OCI-LY3 (cell line): ENCODE measurements at regions not wholly inside any gene's neighbourhood (a gene's known extent, or its start where the extent isn't known, plus 50 kb on each side); places are given as distances from the start of the nearest gene placed in this dataset.

Experiments
- EZH2phosphoT487 ChIP-seq: fragments of 200-600 bp; shearing (Covaris generic); IDR thresholded peaks from 2 replicates; pipeline ENCODE4 v1.6.1; 2018; ENCODE audit warnings: antibody characterized with exemption, mixed run types, low read depth
- TF ChIP-seq, protein P1 (sequence below): fragments of 200-600, 300-600 bp; sonication (generic); IDR thresholded peaks from 2 replicates; pipeline ENCODE4 v1.5.1; 2014; ENCODE audit warnings: antibody characterized with exemption, low read length, low read depth

DNA sequence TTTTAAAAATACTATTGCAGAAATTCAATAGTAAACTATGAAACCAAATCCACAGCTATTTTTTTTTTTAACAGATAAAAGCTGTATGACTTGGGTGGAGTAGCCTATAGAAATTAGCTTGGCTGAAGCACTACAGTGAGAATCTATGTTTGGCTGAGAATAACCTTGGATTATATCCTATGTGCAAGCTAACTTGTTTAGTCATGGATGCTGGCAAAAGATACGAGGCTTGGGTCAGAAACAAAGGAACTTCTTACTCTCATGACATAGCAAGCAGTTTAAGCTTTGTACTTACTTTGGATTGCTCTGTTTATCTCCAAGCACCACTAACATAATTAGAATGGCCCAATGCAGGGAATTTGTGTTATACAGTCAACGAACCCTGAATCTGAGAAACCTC is 119.2 kb upstream of the GRID2 start:
- TF ChIP-seq, protein P1, sequence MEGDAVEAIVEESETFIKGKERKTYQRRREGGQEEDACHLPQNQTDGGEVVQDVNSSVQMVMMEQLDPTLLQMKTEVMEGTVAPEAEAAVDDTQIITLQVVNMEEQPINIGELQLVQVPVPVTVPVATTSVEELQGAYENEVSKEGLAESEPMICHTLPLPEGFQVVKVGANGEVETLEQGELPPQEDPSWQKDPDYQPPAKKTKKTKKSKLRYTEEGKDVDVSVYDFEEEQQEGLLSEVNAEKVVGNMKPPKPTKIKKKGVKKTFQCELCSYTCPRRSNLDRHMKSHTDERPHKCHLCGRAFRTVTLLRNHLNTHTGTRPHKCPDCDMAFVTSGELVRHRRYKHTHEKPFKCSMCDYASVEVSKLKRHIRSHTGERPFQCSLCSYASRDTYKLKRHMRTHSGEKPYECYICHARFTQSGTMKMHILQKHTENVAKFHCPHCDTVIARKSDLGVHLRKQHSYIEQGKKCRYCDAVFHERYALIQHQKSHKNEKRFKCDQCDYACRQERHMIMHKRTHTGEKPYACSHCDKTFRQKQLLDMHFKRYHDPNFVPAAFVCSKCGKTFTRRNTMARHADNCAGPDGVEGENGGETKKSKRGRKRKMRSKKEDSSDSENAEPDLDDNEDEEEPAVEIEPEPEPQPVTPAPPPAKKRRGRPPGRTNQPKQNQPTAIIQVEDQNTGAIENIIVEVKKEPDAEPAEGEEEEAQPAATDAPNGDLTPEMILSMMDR: no peak
- no peak for TF ChIP-seq EZH2phosphoT487
